ENCODE measurements at regions not wholly inside any gene's neighbourhood (a gene's known extent, or its start where the extent isn't known, plus 50 kb on each side); places are given as distances from the start of the nearest gene placed in this dataset.
"Not testable (repeated sequence)": the region's sequence is repeated elsewhere in the genome, so short reads cannot be mapped to it uniquely, and the experiment has no call there.

- peaks cover 3% of the 10 kb centered on the region for H3K9me3 Mint-ChIP-seq (ENCODE audit: low read depth, unreplicated experiment)
- intact Hi-C loops (cut with micrococcal nuclease; ENCODE audit: unreplicated experiment), result no loop called here
These were observed 225.9 kb downstream of the EMX2 start for GRCh38 chr10:117768333-117769042.

GRCh38 chr10:117775526-117775925 is 233.0 kb downstream of the EMX2 start:
- H3K36me3 Mint-ChIP-seq (ENCODE audit: insufficient read depth, unreplicated experiment), result no peaks in the 10 kb centered on the region
- no peak for DNase-seq
- peaks cover 2% of the 10 kb centered on the region for H3K9me3 Mint-ChIP-seq (ENCODE audit: low read depth, unreplicated experiment)
- no peak overlapping the region for H3K4me3 Mint-ChIP-seq (ENCODE audit: low read depth, unreplicated experiment)
- no peaks in the 10 kb centered on the region for H3K4me1 Mint-ChIP-seq (ENCODE audit: low read depth, unreplicated experiment)
- BruUV-seq (replicated peaks), result no TSS peak
- H3K27ac Mint-ChIP-seq (ENCODE audit: unreplicated experiment), result no peak overlapping the region
- CTCF ChIA-PET, result no interaction called here
- intact Hi-C loops (cut with micrococcal nuclease; ENCODE audit: unreplicated experiment), result no loop called here
- H3K27me3 Mint-ChIP-seq (ENCODE audit: unreplicated experiment), result peaks cover 8% of the 10 kb centered on the region
- TF ChIP-seq CTCF (IDR thresholded peaks at IDR 0.05; ENCODE audit: unreplicated experiment), result no peak

More at GRCh38 chr10:117768333-117769042, 225.9 kb downstream of the EMX2 start:
- TF ChIP-seq CTCF (IDR thresholded peaks at IDR 0.05; ENCODE audit: unreplicated experiment), result no peak
- H3K27me3 Mint-ChIP-seq (ENCODE audit: unreplicated experiment), result peaks cover 10% of the 10 kb centered on the region
- no TSS peak for BruUV-seq (replicated peaks)
- H3K4me3 Mint-ChIP-seq (ENCODE audit: low read depth, unreplicated experiment), result no peak overlapping the region
- no peaks in the 10 kb centered on the region for H3K4me1 Mint-ChIP-seq (ENCODE audit: low read depth, unreplicated experiment)
- no peaks in the 10 kb centered on the region for H3K36me3 Mint-ChIP-seq (ENCODE audit: insufficient read depth, unreplicated experiment)
- no peak overlapping the region for H3K27ac Mint-ChIP-seq (ENCODE audit: unreplicated experiment)
- CTCF ChIA-PET, result no interaction called here
- no peak for DNase-seq

- CTCF ChIA-PET; BruUV-seq (replicated peaks): not testable (repeated sequence)
These were observed 234.7 kb downstream of the EMX2 start for GRCh38 chr10:117777222-117777621.

GRCh38 chr10:117778241-117778640 is 235.7 kb downstream of the EMX2 start:
- peaks cover 15% of the 10 kb centered on the region for H3K27me3 Mint-ChIP-seq (ENCODE audit: unreplicated experiment)
- H3K9me3 Mint-ChIP-seq (ENCODE audit: low read depth, unreplicated experiment), result peaks cover 3% of the 10 kb centered on the region
- no peaks in the 10 kb centered on the region for H3K4me1 Mint-ChIP-seq (ENCODE audit: low read depth, unreplicated experiment)
- intact Hi-C loops (cut with micrococcal nuclease; ENCODE audit: unreplicated experiment), result no loop called here
- no peak overlapping the region for H3K27ac Mint-ChIP-seq (ENCODE audit: unreplicated experiment)
- BruUV-seq (replicated peaks), result no TSS peak
- H3K36me3 Mint-ChIP-seq (ENCODE audit: insufficient read depth, unreplicated experiment), result no peaks in the 10 kb centered on the region
- DNase-seq, result no peak
- no peak overlapping the region for H3K4me3 Mint-ChIP-seq (ENCODE audit: low read depth, unreplicated experiment)
- CTCF ChIA-PET, result no interaction called here
- TF ChIP-seq CTCF (IDR thresholded peaks at IDR 0.05; ENCODE audit: unreplicated experiment), result no peak

More at GRCh38 chr10:117777222-117777621, 234.7 kb downstream of the EMX2 start:
- intact Hi-C loops (cut with micrococcal nuclease; ENCODE audit: unreplicated experiment); H3K4me1 Mint-ChIP-seq (ENCODE audit: low read depth, unreplicated experiment); H3K9me3 Mint-ChIP-seq (ENCODE audit: low read depth, unreplicated experiment); H3K36me3 Mint-ChIP-seq (ENCODE audit: insufficient read depth, unreplicated experiment); DNase-seq; H3K27ac Mint-ChIP-seq (ENCODE audit: unreplicated experiment); H3K4me3 Mint-ChIP-seq (ENCODE audit: low read depth, unreplicated experiment): not testable (repeated sequence)
- peaks cover 15% of the 10 kb centered on the region for H3K27me3 Mint-ChIP-seq (ENCODE audit: unreplicated experiment)

- peaks cover 15% of the 10 kb centered on the region for H3K27me3 Mint-ChIP-seq (ENCODE audit: unreplicated experiment)
- no peak for DNase-seq
- intact Hi-C loops (cut with micrococcal nuclease; ENCODE audit: unreplicated experiment), result no loop called here
- no peak for TF ChIP-seq CTCF (IDR thresholded peaks at IDR 0.05; ENCODE audit: unreplicated experiment)
- BruUV-seq (replicated peaks), result no TSS peak
- H3K9me3 Mint-ChIP-seq (ENCODE audit: low read depth, unreplicated experiment), result peaks cover 3% of the 10 kb centered on the region
- CTCF ChIA-PET, result no interaction called here
- H3K4me3 Mint-ChIP-seq (ENCODE audit: low read depth, unreplicated experiment), result no peak overlapping the region
- H3K4me1 Mint-ChIP-seq (ENCODE audit: low read depth, unreplicated experiment), result no peaks in the 10 kb centered on the region
- no peaks in the 10 kb centered on the region for H3K36me3 Mint-ChIP-seq (ENCODE audit: insufficient read depth, unreplicated experiment)
- H3K27ac Mint-ChIP-seq (ENCODE audit: unreplicated experiment), result no peak overlapping the region
These were observed 237.9 kb downstream of the EMX2 start for GRCh38 chr10:117780411-117780810.

Data from Calu3 (cell line).